ENCODE measurements at regions not wholly inside any gene's neighbourhood (a gene's known extent, or its start where the extent isn't known, plus 50 kb on each side); places are given as distances from the start of the nearest gene placed in this dataset.

DNA sequence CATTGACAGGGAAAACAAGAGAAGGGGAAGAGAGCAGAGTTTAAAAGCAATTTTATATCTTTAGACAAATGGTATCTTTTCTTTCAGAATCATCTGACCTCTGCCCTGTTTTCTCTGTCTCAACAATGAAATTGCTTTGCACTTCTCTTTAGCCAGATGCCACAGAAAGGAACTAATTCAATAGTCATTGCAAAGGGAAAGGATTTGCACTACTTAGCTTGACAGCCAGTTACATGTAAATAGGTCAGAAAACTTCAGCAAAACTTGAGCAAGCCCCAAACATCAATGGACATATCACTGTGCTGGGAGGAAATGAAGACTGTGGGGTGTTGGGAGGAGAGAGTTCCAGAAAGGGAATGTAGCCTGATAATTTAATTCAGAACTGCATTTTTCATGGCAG, 181.3 kb upstream of the FAM83B start:
- TF ChIP-seq POLR2AphosphoS5 (IDR thresholded peaks at IDR 0.05; ENCODE audit: low read depth): no peak
- TF ChIP-seq, protein P1, sequence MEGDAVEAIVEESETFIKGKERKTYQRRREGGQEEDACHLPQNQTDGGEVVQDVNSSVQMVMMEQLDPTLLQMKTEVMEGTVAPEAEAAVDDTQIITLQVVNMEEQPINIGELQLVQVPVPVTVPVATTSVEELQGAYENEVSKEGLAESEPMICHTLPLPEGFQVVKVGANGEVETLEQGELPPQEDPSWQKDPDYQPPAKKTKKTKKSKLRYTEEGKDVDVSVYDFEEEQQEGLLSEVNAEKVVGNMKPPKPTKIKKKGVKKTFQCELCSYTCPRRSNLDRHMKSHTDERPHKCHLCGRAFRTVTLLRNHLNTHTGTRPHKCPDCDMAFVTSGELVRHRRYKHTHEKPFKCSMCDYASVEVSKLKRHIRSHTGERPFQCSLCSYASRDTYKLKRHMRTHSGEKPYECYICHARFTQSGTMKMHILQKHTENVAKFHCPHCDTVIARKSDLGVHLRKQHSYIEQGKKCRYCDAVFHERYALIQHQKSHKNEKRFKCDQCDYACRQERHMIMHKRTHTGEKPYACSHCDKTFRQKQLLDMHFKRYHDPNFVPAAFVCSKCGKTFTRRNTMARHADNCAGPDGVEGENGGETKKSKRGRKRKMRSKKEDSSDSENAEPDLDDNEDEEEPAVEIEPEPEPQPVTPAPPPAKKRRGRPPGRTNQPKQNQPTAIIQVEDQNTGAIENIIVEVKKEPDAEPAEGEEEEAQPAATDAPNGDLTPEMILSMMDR (conservative IDR thresholded peaks at IDR 0.05; ENCODE audit: low read depth in 2 of 2): no peak
